NCI-H2107 treated with DMSO at 0.1 percent for 48 hours (cell line): ENCODE measurements at regions not wholly inside any gene's neighbourhood (a gene's known extent, or its start where the extent isn't known, plus 50 kb on each side); places are given as distances from the start of the nearest gene placed in this dataset.

Experiments used
- DNase-seq: peaks from one replicate; lab custom pipeline; 2025; ENCODE audit not compliant: unreplicated experiment; lab: John Stamatoyannopoulos, UW

DNA sequence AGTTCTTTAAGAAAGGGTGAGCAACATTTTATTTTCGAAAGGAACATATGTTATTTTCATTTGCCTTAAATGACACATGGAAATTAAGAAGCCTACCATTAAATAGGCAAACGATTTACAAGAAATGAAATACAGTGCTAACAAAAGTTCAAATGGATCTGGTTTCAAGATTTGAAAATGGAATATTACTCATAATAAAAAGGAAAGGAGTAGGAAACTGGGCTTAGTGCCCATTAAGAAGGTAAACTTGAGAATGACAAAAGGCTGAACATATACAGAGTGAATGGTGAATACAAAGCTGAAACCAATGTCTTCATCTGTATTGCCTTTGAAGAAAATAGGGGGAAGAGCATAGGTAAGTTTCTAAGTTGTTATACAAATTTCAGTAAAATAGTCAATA, 974.2 kb upstream of the C9orf72 start:
- no peak for DNase-seq

GRCh38 chr9:28563291-28563934, 990.1 kb upstream of the C9orf72 start:
- no peak for DNase-seq

DNA sequence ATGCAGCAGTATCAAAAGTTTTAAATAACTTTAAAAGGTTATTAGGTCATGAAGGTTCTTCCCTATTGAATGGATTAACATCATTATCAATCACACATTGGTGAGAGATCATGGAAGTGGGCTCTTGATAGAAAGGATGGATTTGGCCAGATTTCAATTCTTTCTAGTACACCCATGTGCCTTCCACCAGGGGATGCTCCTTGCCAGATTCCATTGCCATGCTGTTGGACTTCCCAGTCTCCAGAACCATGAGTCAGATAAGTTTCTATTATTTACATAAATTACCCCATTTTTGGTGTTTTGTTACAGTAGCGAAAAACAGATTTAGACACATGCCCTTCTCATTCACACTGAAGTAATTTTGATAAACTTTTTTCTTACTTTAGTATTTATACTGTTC, 1010.6 kb upstream of the C9orf72 start:
- DNase-seq = no peak

DNA sequence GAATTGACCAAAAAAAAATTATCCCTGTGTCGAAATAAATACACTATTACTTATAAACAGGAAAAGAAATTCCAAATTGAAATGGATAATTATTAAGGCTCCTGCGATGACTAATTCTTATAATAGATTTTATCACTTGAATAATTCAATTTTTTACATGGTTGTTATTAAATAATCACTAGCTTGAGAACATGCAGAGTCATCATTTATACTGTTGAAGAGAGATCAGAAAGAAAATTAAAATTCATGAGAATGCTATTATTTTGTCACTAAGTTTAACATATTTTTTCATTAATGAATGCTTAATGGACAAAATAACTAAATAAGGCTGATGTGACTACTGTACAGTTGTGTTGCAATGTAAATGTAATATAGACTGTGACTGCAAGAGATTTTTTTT, 1011.3 kb upstream of the C9orf72 start:
- no peak for DNase-seq

DNA sequence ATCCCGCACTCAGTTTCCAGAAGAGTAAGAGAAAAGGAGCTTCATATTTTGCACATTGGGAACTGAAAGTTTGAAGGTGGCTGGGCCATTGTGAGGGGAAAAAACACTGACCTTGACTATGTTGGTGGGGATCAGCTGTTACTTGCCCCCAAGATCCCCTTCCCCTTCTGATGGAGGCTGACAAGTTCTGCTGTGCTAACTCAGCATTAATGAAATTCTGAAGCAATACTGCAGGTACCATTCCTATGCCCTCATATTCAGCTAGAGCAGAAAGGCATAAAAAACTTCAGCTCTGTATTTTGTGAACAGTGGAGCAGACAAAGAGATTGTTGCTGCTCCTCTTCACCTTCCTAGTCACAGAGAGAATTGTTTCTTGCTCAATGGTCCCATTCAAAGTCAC, 1013.8 kb upstream of the C9orf72 start:
- DNase-seq = no peak

DNA sequence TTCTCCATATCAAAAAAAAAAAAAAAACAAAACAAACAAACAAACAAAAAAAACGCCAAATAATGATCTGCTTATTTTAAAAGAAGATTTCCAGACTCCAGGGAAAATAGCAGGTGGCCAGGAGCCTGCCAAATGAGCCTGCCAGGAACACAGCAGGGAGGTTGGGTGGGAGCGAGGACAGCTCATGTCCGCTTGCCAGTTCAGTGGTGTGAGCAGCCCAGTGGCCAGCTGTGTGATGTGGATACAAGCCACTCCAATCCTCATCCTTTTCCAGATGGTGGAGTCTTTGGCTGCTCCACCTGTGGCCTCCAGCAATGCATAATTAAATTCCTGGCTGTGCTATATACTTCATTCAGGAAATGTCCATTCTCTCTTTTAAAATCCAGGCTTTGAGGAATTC, 1025.1 kb upstream of the C9orf72 start:
- no peak for DNase-seq

DNA sequence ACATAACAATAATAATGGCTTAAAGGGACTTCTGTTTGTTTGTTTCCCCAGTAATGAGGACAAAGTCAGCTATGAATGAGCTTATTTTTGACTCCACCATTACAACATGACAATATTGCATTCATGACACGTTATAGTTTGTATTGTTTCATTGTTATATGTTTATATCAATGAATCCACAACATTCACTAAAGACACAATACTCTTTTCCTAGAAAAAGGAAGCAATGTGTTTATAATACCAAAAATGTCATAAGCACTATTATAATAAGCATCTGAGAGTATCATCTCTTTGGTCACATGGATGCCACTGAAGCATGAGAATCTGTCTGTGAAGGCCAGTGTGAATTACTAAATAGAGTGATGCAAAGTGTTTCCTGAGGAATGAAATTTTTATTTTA, 1026.9 kb upstream of the C9orf72 start:
- DNase-seq = no peak

DNA sequence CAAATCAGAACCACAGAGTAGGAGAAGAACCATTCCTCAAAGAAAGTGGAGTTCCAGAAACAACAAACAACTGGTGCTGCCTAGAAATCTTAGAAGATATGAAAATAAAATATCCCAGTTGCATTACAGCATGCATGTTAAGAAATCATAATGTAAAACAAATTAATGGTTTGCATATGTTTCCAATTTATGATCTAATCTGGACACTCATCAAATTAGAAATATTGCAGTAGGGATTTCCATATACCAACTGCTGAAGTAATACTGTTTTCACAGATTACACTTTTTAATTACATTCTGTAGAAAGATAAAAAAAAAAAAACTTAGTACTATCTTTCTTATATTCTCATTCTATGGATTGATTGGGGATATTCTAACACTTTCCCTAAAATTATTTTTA, 1034.6 kb upstream of the C9orf72 start:
- DNase-seq = no peak

- DNase-seq = no peak
Observed at GRCh38 chr9:28610339-28610738, 1037.1 kb upstream of the C9orf72 start.

DNA sequence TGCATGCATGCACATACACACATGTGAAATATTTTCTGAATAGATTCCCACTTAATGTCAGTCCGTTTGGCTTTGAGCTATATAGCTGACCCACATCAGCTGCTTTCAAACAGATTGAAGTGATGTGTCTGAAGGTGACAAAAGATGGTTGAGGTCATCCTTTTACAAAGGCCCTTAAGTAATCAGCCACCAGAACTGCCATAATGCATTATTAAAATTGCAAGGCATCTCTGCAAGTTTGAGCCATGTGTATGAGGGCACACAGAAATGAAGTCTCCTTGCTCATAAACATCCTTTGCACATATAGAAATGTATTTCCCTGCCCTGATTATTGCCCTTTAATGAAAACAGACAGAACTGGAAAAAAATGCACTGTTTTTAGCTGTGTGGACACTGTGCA, 1043.0 kb upstream of the C9orf72 start:
- no peak for DNase-seq

DNA sequence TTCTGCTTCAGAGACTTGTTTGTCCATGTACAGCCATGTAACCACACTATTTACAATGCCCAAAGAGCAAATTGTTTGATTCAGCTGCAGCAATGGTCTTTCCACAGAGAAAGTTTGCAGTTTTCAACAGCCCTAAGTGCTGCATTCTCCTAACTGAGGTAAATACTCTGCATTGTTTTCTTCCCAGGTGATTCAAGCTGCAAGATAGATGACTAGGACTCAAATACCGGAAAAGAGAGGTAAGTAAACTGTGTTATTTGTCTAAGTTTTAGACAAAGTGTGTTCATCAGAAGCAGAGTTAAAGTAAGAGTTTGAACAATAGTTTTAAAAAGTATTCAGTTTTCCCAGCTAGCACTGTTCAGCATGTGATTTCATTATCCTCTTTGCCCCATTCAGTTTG, 1046.7 kb upstream of the C9orf72 start:
- DNase-seq = no peak

DNA sequence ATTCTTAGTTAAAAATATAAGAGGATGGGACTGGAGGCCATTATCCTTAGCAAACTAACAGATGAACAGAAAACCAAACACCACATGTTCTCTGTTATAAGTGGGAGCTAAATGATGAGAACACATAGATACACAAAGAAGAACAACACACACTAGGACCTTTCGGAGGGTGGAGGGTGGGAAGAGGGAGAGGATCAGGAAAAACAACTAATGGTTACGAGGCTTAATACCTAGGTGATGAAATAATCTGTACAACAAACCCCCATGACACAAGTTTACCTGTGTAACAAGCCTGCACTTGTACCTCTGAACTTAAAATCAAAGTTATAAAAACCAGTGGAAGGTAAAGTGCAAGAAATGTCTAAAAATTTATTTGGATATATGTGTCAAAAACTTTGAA, 1047.4 kb upstream of the C9orf72 start:
- no peak for DNase-seq

DNA sequence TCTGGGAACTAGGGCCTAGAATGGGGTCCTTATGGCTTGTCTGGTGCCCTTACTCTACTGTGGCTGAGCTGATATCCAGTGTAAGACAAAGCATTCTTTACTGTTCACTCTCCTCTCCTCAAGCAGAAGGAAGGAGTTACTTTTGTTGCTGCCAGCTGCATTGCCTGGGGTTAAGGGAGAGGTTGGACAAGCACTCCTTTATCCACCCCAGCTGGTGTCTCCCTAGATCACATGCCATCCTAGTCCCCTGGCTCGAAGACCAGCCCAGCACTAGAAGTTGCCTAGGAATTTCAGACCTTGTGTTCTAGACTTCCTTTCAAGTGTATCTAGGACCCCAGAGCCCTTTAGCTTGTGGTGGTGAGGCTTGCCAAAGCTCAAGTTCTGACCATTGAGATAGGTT, 1051.5 kb upstream of the C9orf72 start:
- DNase-seq = no peak

- DNase-seq = no peak
Observed at GRCh38 chr9:28628031-28628430, 1054.8 kb upstream of the C9orf72 start.

GRCh38 chr9:28648723-28649122, 1075.4 kb upstream of the C9orf72 start:
- no peak for DNase-seq

GRCh38 chr9:28650327-28650726, 1077.0 kb upstream of the C9orf72 start:
- DNase-seq = no peak

GRCh38 chr9:28651050-28651722, 1077.9 kb upstream of the C9orf72 start:
- DNase-seq = no peak

DNA sequence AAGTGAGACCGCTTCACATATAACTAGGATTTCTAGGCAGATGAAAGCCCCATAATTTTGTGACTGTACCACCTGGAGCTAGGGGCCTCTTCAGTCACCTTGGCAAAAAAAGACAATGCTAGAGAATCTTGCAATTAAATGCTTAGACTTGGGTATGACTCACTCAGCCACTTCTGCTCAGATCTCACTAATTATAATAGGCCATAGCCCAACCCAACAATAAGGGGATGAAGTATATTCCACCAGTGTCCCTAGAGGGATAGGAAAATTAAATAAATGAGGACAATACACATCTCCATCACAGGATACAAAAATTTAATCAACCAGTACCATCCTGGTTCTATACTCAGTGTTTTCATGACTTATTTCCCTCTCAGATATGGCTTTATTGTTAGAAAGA, 1079.9 kb upstream of the C9orf72 start:
- no peak for DNase-seq

DNA sequence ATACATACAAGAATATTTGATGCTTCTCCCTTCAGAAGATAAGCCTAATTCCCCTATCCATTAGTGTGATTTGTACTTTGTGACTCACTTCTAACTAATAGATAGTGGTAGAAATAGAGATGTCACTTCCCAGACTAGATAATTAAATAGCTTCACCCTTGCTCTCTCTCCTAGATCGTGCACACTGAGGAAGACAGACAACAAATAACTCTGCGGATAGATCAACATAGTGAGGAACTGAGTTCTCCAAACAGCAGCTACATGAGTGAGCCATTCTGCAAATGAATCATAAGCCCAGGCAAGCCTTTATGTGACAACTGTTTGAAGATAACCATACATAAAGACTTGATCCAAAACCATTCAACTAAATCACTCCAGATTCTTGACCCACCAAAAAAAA, 1083.4 kb upstream of the C9orf72 start:
- DNase-seq = no peak

GRCh38 chr9:28661853-28662252, 1088.6 kb upstream of the C9orf72 start:
- DNase-seq = no peak

GRCh38 chr9:28662675-28663074, 1089.4 kb upstream of the C9orf72 start:
- DNase-seq = no peak

GRCh38 chr9:28668158-28668557, 1094.9 kb upstream of the C9orf72 start:
- DNase-seq = no peak

GRCh38 chr9:28671000-28671399, 1097.7 kb upstream of the C9orf72 start:
- DNase-seq = no peak
